Type B pancreatic cell (in vitro differentiated cells): ENCODE measurements at regions not wholly inside any gene's neighbourhood (a gene's known extent, or its start where the extent isn't known, plus 50 kb on each side); places are given as distances from the start of the nearest gene placed in this dataset.

Source experiments
- DNase-seq: peaks from one replicate; pipeline ENCODE4 v3.0.0; 2021; ENCODE audit warnings: mixed read lengths; ENCODE audit not compliant: unreplicated experiment; ENCODE audit errors: extremely low spot score
- H3K27ac Mint-ChIP-seq: 2 replicates; pipeline ENCODE4 v1.8.0; 2021; ENCODE audit warnings: mild to moderate bottlenecking, mixed read lengths
- H3K27me3 Mint-ChIP-seq: 2 replicates; pipeline ENCODE4 v1.8.0; 2021; ENCODE audit warnings: mixed read lengths
- H3K36me3 Mint-ChIP-seq: 2 replicates; pipeline ENCODE4 v1.8.0; 2021; ENCODE audit warnings: mixed read lengths
- H3K4me1 Mint-ChIP-seq: one replicate; pipeline ENCODE4 v1.8.0; 2021; ENCODE audit warnings: mixed read lengths; ENCODE audit not compliant: unreplicated experiment
- H3K4me3 Mint-ChIP-seq: 2 replicates; pipeline ENCODE4 v1.8.0; 2021; ENCODE audit warnings: mild to moderate bottlenecking, mixed read lengths
- H3K9me3 Mint-ChIP-seq: 2 replicates; pipeline ENCODE4 v1.8.0; 2021; ENCODE audit warnings: mixed read lengths
- CTCF ChIP-seq: fragments of 200-600 bp; sonication (generic); conservative IDR thresholded peaks from 2 replicates; pipeline ENCODE4 v1.5.0; 2021; ENCODE audit warnings: antibody characterized with exemption, mild to moderate bottlenecking

- Mint-ChIP-seq H3K9me3 (peaks cover 10% of the 10 kb centered on the region), H3K36me3 (no peaks in the 10 kb centered on the region), H3K4me3 (no peak overlapping the region), H3K27me3 (no peaks in the 10 kb centered on the region), H3K27ac (no peak overlapping the region), H3K4me1 (no peaks in the 10 kb centered on the region)
- DNase-seq: no peak
- TF ChIP-seq CTCF: no peak
Observed at GRCh38 chr13:99140831-99141230, 59.8 kb upstream of the UBAC2 start.

GRCh38 chr13:99143904-99144303 lies 56.8 kb upstream of the UBAC2 start:
- Mint-ChIP-seq H3K27me3 (no peaks in the 10 kb centered on the region), H3K4me3 (no peak overlapping the region), H3K36me3 (no peaks in the 10 kb centered on the region), H3K4me1 (no peaks in the 10 kb centered on the region), H3K9me3 (peaks cover 10% of the 10 kb centered on the region), H3K27ac (no peak overlapping the region)
- no peak for TF ChIP-seq CTCF
- no peak for DNase-seq

GRCh38 chr13:99144306-99144705 lies 56.3 kb upstream of the UBAC2 start:
- Mint-ChIP-seq H3K9me3 (peaks cover 10% of the 10 kb centered on the region), H3K27ac (no peak overlapping the region)

GRCh38 chr13:99145461-99145860 lies 55.2 kb upstream of the UBAC2 start:
- Mint-ChIP-seq H3K9me3 (peaks cover 10% of the 10 kb centered on the region), H3K36me3 (no peaks in the 10 kb centered on the region), H3K4me1 (no peaks in the 10 kb centered on the region), H3K4me3 (no peak overlapping the region), H3K27ac (no peak overlapping the region), H3K27me3 (no peaks in the 10 kb centered on the region)
- no peak for TF ChIP-seq CTCF
- no peak for DNase-seq

More at GRCh38 chr13:99144306-99144705, 56.3 kb upstream of the UBAC2 start:
- H3K36me3 Mint-ChIP-seq: no peaks in the 10 kb centered on the region
- no peaks in the 10 kb centered on the region for H3K27me3 Mint-ChIP-seq
- H3K4me3 Mint-ChIP-seq: no peak overlapping the region
- no peak for DNase-seq
- TF ChIP-seq CTCF: no peak
- H3K4me1 Mint-ChIP-seq: no peaks in the 10 kb centered on the region

GRCh38 chr13:99150575-99151361 lies 49.9 kb upstream of the UBAC2 start:
- H3K27me3 Mint-ChIP-seq: no peaks in the 10 kb centered on the region
- peak overlapping the region; percentile 83 for H3K27ac Mint-ChIP-seq
- TF ChIP-seq CTCF: no peak
- no peak overlapping the region for H3K4me3 Mint-ChIP-seq
- H3K9me3 Mint-ChIP-seq: no peaks in the 10 kb centered on the region
- H3K36me3 Mint-ChIP-seq: no peaks in the 10 kb centered on the region
- no peak for DNase-seq
- H3K4me1 Mint-ChIP-seq: peaks cover 6% of the 10 kb centered on the region
